SK-N-SH (cell line): ENCODE measurements at regions not wholly inside any gene's neighbourhood (a gene's known extent, or its start where the extent isn't known, plus 50 kb on each side); places are given as distances from the start of the nearest gene placed in this dataset.

Source experiments
- CTCF ChIA-PET: fragments of 300-600, 350-600 bp; formaldehyde crosslinking; extraction: SDS; loops from one replicate; lab custom pipeline; 2021; lab: Yijun Ruan, JAX
- POLR2A ChIA-PET: fragments of 350-600 bp; sonication (Branson Sonifier 250); formaldehyde crosslinking; extraction: SDS; loops from one replicate; lab custom pipeline; 2020; ENCODE audit warnings: antibody characterized with exemption, inconsistent platforms; lab: Yijun Ruan, JAX
- DNase-seq: peaks from one replicate; pipeline ENCODE4 v3.0.0; 2012
- H2AFZ ChIP-seq: fragments of 200-600 bp; sonication (generic); 2 replicates; pipeline ENCODE4 v1.8.1; 2016; ENCODE audit warnings: antibody characterized with exemption, mild to moderate bottlenecking, low read depth
- H3F3A ChIP-seq: fragments of 200-600 bp; sonication (generic); replicated peaks from 2 replicates; pipeline ENCODE3; 2016; ENCODE audit warnings: antibody characterized with exemption, mild to moderate bottlenecking; ENCODE audit not compliant: insufficient read depth
- H3K27ac ChIP-seq, 2 experiments: fragments of 200-500 bp in 1 of 2; fragments of 200-600 bp in 1 of 2; sonication (Bioruptor generic) in 1 of 2; sonication (generic), shearing (Covaris generic) in 1 of 2; 2 replicates each; pipeline versions ENCODE4 v1.5.1 to v1.6.1; 2014 to 2016; ENCODE audit warnings: low read depth in 2 of 2, inconsistent platforms in 1 of 2, low read length in 1 of 2, mild to moderate bottlenecking in 1 of 2, mixed read lengths in 1 of 2
- H3K27me3 ChIP-seq: fragments of 200-600 bp; sonication (generic), shearing (Covaris generic); 2 replicates; pipeline ENCODE4 v1.6.1; 2016; ENCODE audit warnings: mixed run types; ENCODE audit not compliant: insufficient read depth
- H3K36me3 ChIP-seq, 2 experiments: fragments of 200-500 bp in 1 of 2; fragments of 200-600 bp in 1 of 2; sonication (Bioruptor generic) in 1 of 2; sonication (generic) in 1 of 2; replicated peaks in 1 of 2; 2 replicates each; pipeline versions ENCODE3 to v1.5.1; 2014 to 2016; ENCODE audit warnings: low read length in 1 of 2, mild to moderate bottlenecking in 1 of 2; ENCODE audit not compliant: insufficient read depth in 2 of 2, control insufficient read depth in 1 of 2
- H3K4me1 ChIP-seq, 2 experiments: fragments of 200-500 bp in 1 of 2; fragments of 200-600 bp in 1 of 2; sonication (Bioruptor generic) in 1 of 2; sonication (generic), shearing (Covaris generic) in 1 of 2; 2 replicates each; pipeline versions ENCODE4 v1.5.1 to v1.6.1; 2014 to 2016; ENCODE audit warnings: low read depth in 1 of 2, low read length in 1 of 2, mixed run types in 1 of 2; ENCODE audit not compliant: insufficient read depth in 2 of 2, control insufficient read depth in 1 of 2
- H3K4me2 ChIP-seq: fragments of 200-600 bp; sonication (generic), shearing (Covaris generic); 2 replicates; pipeline ENCODE4 v1.6.1; 2017; ENCODE audit warnings: mixed run types
- H3K4me3 ChIP-seq, 2 experiments: fragments of 200-500 bp in 1 of 2; fragments of 200-600 bp in 1 of 2; sonication (Bioruptor generic) in 1 of 2; sonication (generic), shearing (Covaris generic) in 1 of 2; 2 replicates each; pipeline versions ENCODE4 v1.5.1 to v1.8.1; 2014 to 2016; ENCODE audit warnings: low read depth in 2 of 2, inconsistent platforms in 1 of 2, low read length in 1 of 2, mild to moderate bottlenecking in 1 of 2, mixed read lengths in 1 of 2, moderate library complexity in 1 of 2
- H3K79me2 ChIP-seq: fragments of 200-600 bp; sonication (generic); 2 replicates; pipeline ENCODE4 v1.8.1; 2017; ENCODE audit warnings: mild to moderate bottlenecking; ENCODE audit not compliant: insufficient read depth
- H3K9ac ChIP-seq: fragments of 200-600 bp; sonication (generic); 2 replicates; pipeline ENCODE4 v1.6.1; 2017; ENCODE audit warnings: mixed run types
- H3K9me2 ChIP-seq: fragments of 200-600 bp; sonication (generic); 2 replicates; pipeline ENCODE4 v1.6.1; 2017; ENCODE audit warnings: mixed run types
- H3K9me3 ChIP-seq: fragments of 200-600 bp; sonication (generic); 2 replicates; pipeline ENCODE4 v1.6.1; 2017; ENCODE audit warnings: mixed run types, mild to moderate bottlenecking, moderate library complexity
- H4K20me1 ChIP-seq: fragments of 200-600 bp; sonication (generic); 2 replicates; pipeline ENCODE4 v1.6.1; 2017; ENCODE audit warnings: mild to moderate bottlenecking, mixed run types; ENCODE audit not compliant: insufficient read depth
- EP300 ChIP-seq, 2 experiments: IDR thresholded peaks; 2 replicates each; pipeline versions ENCODE4 v1.4.0 to v1.6.1; 2012; ENCODE audit warnings: borderline replicate concordance in 1 of 2, low read depth in 1 of 2, low read length in 1 of 2
- EZH2phosphoT487 ChIP-seq: fragments of 200-600 bp; sonication (generic); IDR thresholded peaks from 2 replicates; pipeline ENCODE4 v1.6.1; 2017; ENCODE audit warnings: low read depth, mixed run types, mild to moderate bottlenecking, antibody characterized with exemption, moderate library complexity, borderline replicate concordance
- FOXJ3 ChIP-seq: sonication (generic); formaldehyde crosslinking; IDR thresholded peaks from 2 replicates; pipeline ENCODE4 v1.5.1; 2020; ENCODE audit warnings: mild to moderate bottlenecking, missing genetic modification reagents
- GABPA ChIP-seq: IDR thresholded peaks from 2 replicates; pipeline ENCODE4 v1.4.0; 2012; ENCODE audit warnings: low read depth, mild to moderate bottlenecking
- GATA2 ChIP-seq: sonication (generic); formaldehyde crosslinking; IDR thresholded peaks from 2 replicates; pipeline ENCODE4 v1.5.0; 2020; ENCODE audit warnings: mild to moderate bottlenecking, missing genetic modification reagents
- JUND ChIP-seq: IDR thresholded peaks from 2 replicates; pipeline ENCODE4 v1.4.0; 2012
- MEF2A ChIP-seq: IDR thresholded peaks from 2 replicates; pipeline ENCODE4 v1.4.0; 2012; ENCODE audit warnings: low read depth, borderline replicate concordance
- NRF1 ChIP-seq: IDR thresholded peaks from 2 replicates; pipeline ENCODE4 v1.6.1; 2012; ENCODE audit warnings: low read depth, mild to moderate bottlenecking, low read length
- POLR2AphosphoS5 ChIP-seq: IDR thresholded peaks from 2 replicates; pipeline ENCODE4 v1.6.1; 2012; ENCODE audit warnings: low read depth, low read length
- RFX5 ChIP-seq: IDR thresholded peaks from 2 replicates; pipeline ENCODE4 v1.6.1; 2012; ENCODE audit warnings: mild to moderate bottlenecking, improper control_type of control experiment, low read length
- SIN3A ChIP-seq: IDR thresholded peaks from 2 replicates; pipeline ENCODE4 v1.6.1; 2012; ENCODE audit warnings: low read depth, mild to moderate bottlenecking, low read length, moderate library complexity, borderline replicate concordance
- SMC3 ChIP-seq: IDR thresholded peaks from 2 replicates; pipeline ENCODE4 v1.6.1; 2012; ENCODE audit warnings: low read depth, low read length, improper control_type of control experiment
- TAF1 ChIP-seq: IDR thresholded peaks from 2 replicates; pipeline ENCODE4 v1.6.1; 2012; ENCODE audit warnings: low read depth, mild to moderate bottlenecking, low read length, moderate library complexity, borderline replicate concordance
- TEAD4 ChIP-seq: IDR thresholded peaks from 2 replicates; pipeline ENCODE4 v1.4.0; 2012; ENCODE audit warnings: mild to moderate bottlenecking, borderline replicate concordance; ENCODE audit not compliant: insufficient read depth
- WGBS: methylation state at CpG from one replicate; pipeline ENCODE4 v1.1.6; 2017; ENCODE audit warnings: low lambda C conversion rate; 5-methylcytosine and 5-hydroxymethylcytosine counted together
- TF ChIP-seq, protein P1 (sequence below): fragments of 150-350 bp; IDR thresholded peaks from 2 replicates; pipeline ENCODE4 v1.6.1; 2016; ENCODE audit warnings: mild to moderate bottlenecking, low read depth, low read length
- TF ChIP-seq, protein P2 (sequence below): IDR thresholded peaks from 2 replicates; pipeline ENCODE4 v1.4.0; 2012; ENCODE audit warnings: low read depth, borderline replicate concordance

DNA sequence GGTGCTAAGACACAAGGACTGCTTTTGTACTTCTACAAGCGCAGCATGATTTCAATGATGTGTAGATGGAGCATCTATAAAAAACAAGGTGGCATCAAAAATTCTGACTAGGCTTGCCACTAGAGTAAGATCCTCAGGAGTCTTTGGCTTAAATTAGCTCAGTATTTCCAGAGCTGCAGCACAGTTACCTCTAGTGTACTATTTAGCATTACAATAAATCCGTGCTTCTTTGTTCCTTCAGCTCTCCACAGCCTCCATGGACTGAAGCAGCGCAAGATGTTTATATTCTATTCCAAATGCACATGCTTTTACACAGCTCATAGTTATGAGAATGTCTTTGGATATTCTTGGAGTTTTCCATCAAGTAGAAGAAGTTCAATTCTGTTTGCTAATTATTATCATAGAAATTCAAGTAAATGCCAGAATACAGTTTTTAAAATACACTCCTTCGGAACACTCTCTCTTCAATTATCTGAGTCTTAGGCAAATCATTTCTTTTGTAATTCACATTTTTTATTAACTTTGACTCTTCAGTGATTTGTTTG, 1133.0 kb upstream of the LRRTM1 start:
- no peaks in the 10 kb centered on the region for H3K36me3 ChIP-seq
- H3K79me2 ChIP-seq, result no peaks in the 10 kb centered on the region
- no peak overlapping the region for H3K27ac ChIP-seq
- H4K20me1 ChIP-seq, result no peaks in the 10 kb centered on the region
- no peak for TF ChIP-seq SIN3A
- no peak for TF ChIP-seq TEAD4
- TF ChIP-seq GATA2 (CRISPR knock-in tag), result no peak
- TF ChIP-seq MEF2A, result no peak
- no peak for TF ChIP-seq GABPA
- TF ChIP-seq, protein P1, sequence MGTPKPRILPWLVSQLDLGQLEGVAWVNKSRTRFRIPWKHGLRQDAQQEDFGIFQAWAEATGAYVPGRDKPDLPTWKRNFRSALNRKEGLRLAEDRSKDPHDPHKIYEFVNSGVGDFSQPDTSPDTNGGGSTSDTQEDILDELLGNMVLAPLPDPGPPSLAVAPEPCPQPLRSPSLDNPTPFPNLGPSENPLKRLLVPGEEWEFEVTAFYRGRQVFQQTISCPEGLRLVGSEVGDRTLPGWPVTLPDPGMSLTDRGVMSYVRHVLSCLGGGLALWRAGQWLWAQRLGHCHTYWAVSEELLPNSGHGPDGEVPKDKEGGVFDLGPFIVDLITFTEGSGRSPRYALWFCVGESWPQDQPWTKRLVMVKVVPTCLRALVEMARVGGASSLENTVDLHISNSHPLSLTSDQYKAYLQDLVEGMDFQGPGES, result no peak
- no peak for TF ChIP-seq TAF1
- TF ChIP-seq SMC3, result no peak
- TF ChIP-seq FOXJ3 (CRISPR knock-in tag), result no peak
- TF ChIP-seq POLR2AphosphoS5, result no peak
- TF ChIP-seq RFX5, result no peak
- no peak for TF ChIP-seq NRF1
- TF ChIP-seq JUND, result no peak
- no peak for TF ChIP-seq EZH2phosphoT487
- TF ChIP-seq, all 33 proteins: peak for 0
- Histone ChIP-seq H3K4me3 (no peak overlapping the region), H3F3A (no peaks in the 10 kb centered on the region), H3K9me3 (no peaks in the 10 kb centered on the region), H2AFZ (no peak overlapping the region), H3K9me2 (no peaks in the 10 kb centered on the region), H3K9ac (no peak overlapping the region), H3K4me2 (no peak overlapping the region), H3K4me1 (no peaks in the 10 kb centered on the region), H3K27me3 (no peaks in the 10 kb centered on the region)
- CTCF ChIA-PET, result interaction anchor here (1.2 kb wide), 1 partner anchor 9 kb away, joined by 4 read pairs; no protein-coding TSS in a partner anchor
- POLR2A ChIA-PET, result no interaction called here
- 14% methylated on average over 4 of the region's 4 CpGs for WGBS
- no peak for DNase-seq

DNA sequence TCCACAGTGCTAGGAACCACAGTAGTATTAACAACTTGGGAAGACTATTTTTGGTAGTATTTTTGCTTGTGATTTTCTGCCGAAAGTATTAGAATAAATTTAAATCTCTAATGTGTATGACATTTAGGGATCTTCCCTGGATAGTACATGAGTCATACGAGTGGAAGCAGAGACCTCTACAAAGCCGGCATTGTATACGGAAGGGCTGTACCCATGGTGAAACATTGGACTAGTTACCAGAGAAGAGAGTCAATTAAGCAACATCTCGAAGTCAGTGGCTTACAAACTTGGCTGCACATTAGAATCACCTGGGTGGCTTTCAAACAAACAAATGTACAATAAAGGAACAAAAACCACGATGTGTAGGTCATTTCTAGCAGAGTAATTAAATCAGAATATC, 1131.7 kb upstream of the LRRTM1 start:
- TF ChIP-seq, protein P2, sequence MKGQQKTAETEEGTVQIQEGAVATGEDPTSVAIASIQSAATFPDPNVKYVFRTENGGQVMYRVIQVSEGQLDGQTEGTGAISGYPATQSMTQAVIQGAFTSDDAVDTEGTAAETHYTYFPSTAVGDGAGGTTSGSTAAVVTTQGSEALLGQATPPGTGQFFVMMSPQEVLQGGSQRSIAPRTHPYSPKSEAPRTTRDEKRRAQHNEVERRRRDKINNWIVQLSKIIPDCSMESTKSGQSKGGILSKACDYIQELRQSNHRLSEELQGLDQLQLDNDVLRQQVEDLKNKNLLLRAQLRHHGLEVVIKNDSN, result no peak
- TF ChIP-seq EP300 (IDR thresholded peaks at IDR 0.05; ENCODE audit: borderline replicate concordance in 1 of 2, low read depth in 1 of 2, low read length in 1 of 2), result no peak
- Histone ChIP-seq H3K4me2 (no peak overlapping the region), H3K4me1 (no peaks in the 10 kb centered on the region), H3K79me2 (no peaks in the 10 kb centered on the region), H3F3A (no peaks in the 10 kb centered on the region), H3K27me3 (no peaks in the 10 kb centered on the region), H3K9ac (no peak overlapping the region), H2AFZ (no peak overlapping the region), H4K20me1 (no peaks in the 10 kb centered on the region), H3K36me3 (no peaks in the 10 kb centered on the region), H3K27ac (no peak overlapping the region), H3K4me3 (no peak overlapping the region), H3K9me2 (no peaks in the 10 kb centered on the region), H3K9me3 (no peaks in the 10 kb centered on the region)
- DNase-seq, result no peak
- ChIA-PET CTCF (no interaction called here), POLR2A (no interaction called here)
- 23% methylated on average over 6 of the region's 6 CpGs for WGBS
